HPDE6-E6E7 (cell line): ENCODE measurements at regions not wholly inside any gene's neighbourhood (a gene's known extent, or its start where the extent isn't known, plus 50 kb on each side); places are given as distances from the start of the nearest gene placed in this dataset.
A peak's percentile ranks its signal among the peaks of the same experiment; 100 is the strongest.

Experiments
- DNase-seq: peaks from one replicate; pipeline ENCODE4 v3.0.0; 2011; ENCODE audit warnings: missing footprints; ENCODE audit errors: extremely low spot score

GRCh38 chr14:21991130-21991529 lies 317.5 kb upstream of the OR4E1 start:
- no peak for DNase-seq

- DNase-seq = no peak
Observed at GRCh38 chr14:21990116-21990515, 316.5 kb upstream of the OR4E1 start.

DNA sequence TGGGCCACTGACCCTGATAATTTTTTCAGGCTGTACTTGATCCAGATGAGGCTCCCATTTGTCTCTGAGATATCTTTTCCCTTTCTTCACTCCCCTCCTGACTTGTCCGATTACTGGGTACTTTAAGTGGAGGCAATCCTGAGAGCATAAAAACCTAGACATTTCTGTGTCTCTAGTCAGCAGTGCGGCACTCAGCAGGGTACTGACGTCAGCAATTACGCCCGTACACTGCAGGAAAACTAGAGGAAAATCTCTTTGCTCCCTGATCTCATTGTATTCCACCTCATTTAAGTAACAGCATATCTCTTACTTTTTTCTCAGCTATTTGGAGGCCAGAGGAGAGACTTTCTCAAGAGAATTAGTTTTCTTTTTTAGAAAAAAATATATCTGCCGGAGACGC lies 315.5 kb upstream of the OR4E1 start:
- no peak for DNase-seq

DNA sequence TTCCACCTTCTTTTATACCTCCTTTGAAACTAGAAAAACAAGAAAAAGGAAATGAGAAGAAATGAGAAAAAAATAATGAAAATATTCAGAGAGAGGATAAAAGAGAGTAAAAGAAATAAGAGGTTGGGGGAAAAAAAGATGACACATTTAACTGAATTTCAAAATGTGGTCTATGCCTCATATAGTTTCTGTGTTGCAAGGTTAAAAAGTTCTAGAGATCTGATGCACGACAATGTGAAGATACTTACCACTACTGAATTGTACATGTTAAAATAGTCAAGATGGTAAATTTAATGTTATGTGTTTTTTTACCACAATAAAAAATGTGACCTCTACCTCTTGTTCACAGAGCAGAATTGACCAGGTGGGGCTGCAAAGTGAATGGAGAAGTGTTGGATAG lies 314.8 kb upstream of the OR4E1 start:
- no peak for DNase-seq

- DNase-seq = peak; percentile 21
Observed at GRCh38 chr14:21987937-21988336, 314.3 kb upstream of the OR4E1 start.

- DNase-seq = no peak
Observed at GRCh38 chr14:21985081-21985480, 311.5 kb upstream of the OR4E1 start.

DNA sequence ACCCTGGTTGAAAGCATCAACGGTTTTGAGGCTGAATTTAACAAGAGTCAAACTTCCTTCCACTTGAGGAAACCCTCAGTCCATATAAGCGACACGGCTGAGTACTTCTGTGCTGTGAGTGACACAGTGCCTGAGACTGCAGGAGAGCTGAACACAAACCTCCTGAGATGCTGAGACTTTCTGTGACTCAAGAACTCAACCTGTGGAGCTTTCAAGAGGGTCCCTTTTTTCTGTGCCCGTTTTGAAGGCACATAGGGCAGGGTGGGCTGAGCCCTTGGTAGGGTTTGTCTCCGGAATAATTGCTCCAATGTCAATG lies 305.3 kb upstream of the OR4E1 start:
- no peak for DNase-seq

DNA sequence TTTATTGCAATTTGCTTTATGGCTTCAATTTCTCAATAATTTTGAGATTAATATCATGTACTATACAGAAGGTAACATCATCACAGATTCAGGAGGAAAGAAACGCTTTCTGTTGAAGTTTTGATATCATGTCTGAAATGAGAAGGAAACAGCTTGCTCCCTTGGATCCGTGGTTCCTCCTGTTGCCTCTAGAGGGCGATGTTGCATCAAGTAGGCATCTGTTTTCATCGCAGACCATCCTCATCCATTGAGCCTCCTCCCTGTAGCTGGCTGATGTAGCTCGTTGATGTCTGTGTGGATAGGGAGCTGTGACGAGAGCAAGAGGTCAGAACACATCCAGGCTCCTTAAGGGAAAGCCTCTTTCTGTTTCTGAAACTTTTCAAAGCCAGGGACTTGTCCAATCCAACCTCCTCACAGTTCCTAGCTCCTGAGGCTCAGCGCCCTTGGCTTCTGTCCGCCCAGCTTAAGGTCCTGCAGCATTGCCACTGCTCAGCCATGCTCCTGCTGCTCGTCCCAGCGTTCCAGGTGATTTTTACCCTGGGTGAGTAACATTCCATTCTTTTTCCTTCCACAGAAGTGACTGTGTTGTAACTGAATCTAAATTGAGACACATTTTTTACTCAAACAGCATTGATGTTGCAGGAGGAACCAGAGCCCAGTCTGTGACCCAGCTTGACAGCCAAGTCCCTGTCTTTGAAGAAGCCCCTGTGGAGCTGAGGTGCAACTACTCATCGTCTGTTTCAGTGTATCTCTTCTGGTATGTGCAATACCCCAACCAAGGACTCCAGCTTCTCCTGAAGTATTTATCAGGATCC lies 304.8 kb upstream of the OR4E1 start:
- peak; percentile 35 for DNase-seq

GRCh38 chr14:21974741-21975140 lies 301.1 kb upstream of the OR4E1 start:
- no peak for DNase-seq

DNA sequence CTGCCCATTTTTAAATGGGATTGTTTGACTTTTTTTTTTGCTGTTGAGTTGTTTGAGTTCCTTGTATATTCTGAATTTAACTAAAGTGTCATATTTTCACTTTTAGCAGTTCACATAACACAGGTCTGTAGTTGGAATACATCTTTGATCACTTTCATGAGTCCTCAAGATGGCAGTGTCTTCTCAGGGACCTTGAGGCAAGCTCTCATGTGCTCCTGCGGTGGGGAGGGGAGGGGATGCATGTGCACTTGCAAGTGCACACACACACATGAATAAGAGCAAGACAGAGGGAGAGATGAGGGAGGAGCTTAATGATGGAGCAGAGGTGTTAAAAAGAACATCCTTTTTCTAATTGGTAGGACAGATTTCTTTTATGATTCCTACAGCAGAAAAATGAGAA lies 291.4 kb upstream of the OR4E1 start:
- no peak for DNase-seq

GRCh38 chr14:21964180-21964579 lies 290.6 kb upstream of the OR4E1 start:
- DNase-seq = no peak

GRCh38 chr14:21960636-21961035 lies 287.0 kb upstream of the OR4E1 start:
- no peak for DNase-seq

GRCh38 chr14:21941885-21942284 lies 268.3 kb upstream of the OR4E1 start:
- no peak for DNase-seq

- DNase-seq = peak; percentile 26
Observed at GRCh38 chr14:21940887-21941856, 267.6 kb upstream of the OR4E1 start.

DNA sequence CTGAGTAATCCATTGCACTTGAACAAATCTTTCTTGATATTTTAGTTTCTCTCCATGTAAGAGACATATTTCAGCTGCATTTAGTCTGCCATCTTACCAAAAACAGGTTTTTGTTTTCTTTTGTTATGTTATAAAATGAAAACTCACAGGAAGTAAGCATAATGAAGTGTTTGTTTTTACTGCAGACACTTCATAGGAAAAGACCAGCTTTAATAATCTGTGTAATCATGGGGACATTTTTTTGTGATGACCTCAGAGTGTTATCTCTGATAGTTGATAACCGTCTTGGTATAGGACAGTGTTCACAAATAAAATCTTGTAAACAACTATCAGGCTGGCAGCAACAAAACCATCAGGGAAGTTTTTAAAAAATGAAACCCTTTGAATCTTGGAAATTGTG lies 266.2 kb upstream of the OR4E1 start:
- no peak for DNase-seq

- DNase-seq = no peak
Observed at GRCh38 chr14:21937996-21938395, 264.4 kb upstream of the OR4E1 start.

- DNase-seq = peak; percentile 8
Observed at GRCh38 chr14:21933681-21934080, 260.1 kb upstream of the OR4E1 start.

- no peak for DNase-seq
Observed at GRCh38 chr14:21924479-21924878, 250.9 kb upstream of the OR4E1 start.

DNA sequence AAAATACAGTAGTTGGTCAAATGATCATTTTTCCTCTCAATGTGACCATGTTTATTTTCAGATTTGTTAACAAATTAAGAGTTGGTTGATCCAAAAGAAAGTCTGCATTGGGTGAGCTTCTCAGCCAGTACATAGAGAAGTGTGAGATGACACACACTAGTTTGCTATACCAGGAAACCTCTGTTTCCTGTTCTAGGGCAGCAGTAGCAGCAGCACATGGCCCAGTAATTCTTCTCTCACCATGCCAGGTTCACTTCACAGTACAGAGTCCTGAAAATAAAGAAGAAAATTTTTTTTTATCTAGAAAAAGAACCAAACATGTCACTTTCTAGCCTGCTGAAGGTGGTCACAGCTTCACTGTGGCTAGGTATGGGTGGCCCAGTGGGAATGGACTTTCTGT lies 250.2 kb upstream of the OR4E1 start:
- DNase-seq = no peak

- no peak for DNase-seq
Observed at GRCh38 chr14:21921453-21921852, 247.8 kb upstream of the OR4E1 start.

GRCh38 chr14:21917699-21918436 lies 244.2 kb upstream of the OR4E1 start:
- DNase-seq = peak; percentile 36

- DNase-seq = peak; percentile 32
Observed at GRCh38 chr14:21915826-21916225, 242.2 kb upstream of the OR4E1 start.
